Muscle of leg (tissue), 3 donors: ENCODE measurements at regions not wholly inside any gene's neighbourhood (a gene's known extent, or its start where the extent isn't known, plus 50 kb on each side); places are given as distances from the start of the nearest gene placed in this dataset.

Experiments
- DNase-seq: peaks from one replicate; pipeline ENCODE4 v3.0.0; 2013
- H3K27ac ChIP-seq: one replicate; pipeline ENCODE4 v1.5.1; 2013; ENCODE audit warnings: mild to moderate bottlenecking, low read length, control low read depth
- H3K27me3 ChIP-seq: one replicate; pipeline ENCODE4 v1.6.1; 2013; ENCODE audit warnings: low read length; ENCODE audit not compliant: control insufficient read depth, insufficient read depth
- H3K36me3 ChIP-seq: one replicate; pipeline ENCODE4 v1.6.1; 2013; ENCODE audit warnings: low read length; ENCODE audit not compliant: control insufficient read depth, insufficient read depth
- H3K4me1 ChIP-seq: one replicate; pipeline ENCODE4 v1.6.1; 2013; ENCODE audit warnings: low read length; ENCODE audit not compliant: control insufficient read depth, insufficient read depth
- H3K4me3 ChIP-seq: one replicate; pipeline ENCODE4 v1.5.1; 2013; ENCODE audit warnings: low read length, control low read depth
- H3K9me3 ChIP-seq: replicated peaks from 2 replicates; pipeline ENCODE4 v1.6.1; 2013; ENCODE audit warnings: low read depth, low read length; ENCODE audit not compliant: control insufficient read depth
- WGBS: methylation state at CpG from one replicate; pipeline ENCODE4 v1.1.5; 2013; ENCODE audit warnings: missing lambda C conversion rate; ENCODE audit not compliant: insufficient coverage; 5-methylcytosine and 5-hydroxymethylcytosine counted together

DNA sequence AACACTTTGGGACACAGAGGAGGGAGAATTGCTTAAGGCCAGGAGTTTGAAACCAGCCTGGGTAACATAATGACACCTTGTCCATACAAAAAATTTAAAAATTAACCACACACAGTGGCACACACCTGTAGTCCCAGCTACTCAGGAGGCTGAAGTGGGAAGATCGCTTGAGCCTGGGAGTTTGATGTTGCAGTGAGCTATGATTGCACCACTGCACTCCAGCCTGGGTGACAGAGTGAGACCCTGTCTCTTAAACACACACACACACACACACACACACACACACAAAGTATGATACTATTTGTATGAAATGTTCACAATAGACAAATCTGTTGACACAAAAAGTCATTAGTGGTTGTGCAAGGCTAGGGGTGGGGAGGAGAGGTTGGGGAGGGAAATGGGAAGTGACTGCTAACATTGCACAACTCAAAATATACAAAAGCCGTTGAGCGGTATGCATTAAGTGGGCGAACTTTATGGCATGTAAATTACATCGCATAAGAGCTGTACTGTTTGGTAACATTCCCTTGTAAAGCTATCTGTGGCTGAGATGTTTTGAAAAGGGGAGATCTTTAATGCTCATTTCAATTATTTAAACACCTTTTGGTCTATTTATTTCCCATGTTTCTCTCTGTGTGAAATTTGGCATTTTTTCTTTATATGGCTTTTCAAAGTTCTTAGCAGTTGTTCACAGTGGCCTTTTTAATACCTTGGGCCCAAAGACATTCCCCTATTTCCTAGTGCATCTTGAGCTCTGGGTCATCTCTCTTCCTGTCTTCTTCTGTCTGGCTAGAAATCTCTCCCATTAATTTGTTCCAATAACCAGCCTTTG, 58.9 kb upstream of the ZNF516 start:
- no CpG with 5 or more reads among the region's 5 CpGs for WGBS
- Histone ChIP-seq H3K36me3 (no peaks in the 10 kb centered on the region), H3K27ac (no peak overlapping the region)

DNA sequence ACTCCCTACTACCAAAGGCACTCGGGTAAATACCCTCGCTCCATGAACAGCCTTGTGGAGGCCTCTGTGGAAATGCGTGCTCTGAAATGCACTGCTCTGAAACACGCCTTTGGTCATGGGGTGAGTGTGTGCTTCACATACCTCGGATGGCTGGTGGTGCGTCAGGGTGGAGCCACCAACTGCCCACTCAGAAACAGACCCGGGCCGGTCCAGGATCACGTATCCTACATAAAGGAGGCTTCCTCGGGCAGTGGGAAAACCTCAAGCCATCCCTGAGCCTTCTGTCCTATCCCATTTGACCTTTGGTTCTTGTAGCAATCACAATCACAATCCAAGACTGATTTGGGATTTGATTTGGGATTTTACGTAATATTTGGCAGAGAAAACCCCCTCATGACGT, 53.5 kb upstream of the ZNF516 start:
- H3K4me3 ChIP-seq = no peak overlapping the region
- H3K27me3 ChIP-seq = no peaks in the 10 kb centered on the region
- 90% methylated on average over 7 of the region's 12 CpGs for WGBS
- no peak overlapping the region for H3K27ac ChIP-seq
- DNase-seq = no peak
- H3K9me3 ChIP-seq = no peaks in the 10 kb centered on the region
- no peaks in the 10 kb centered on the region for H3K4me1 ChIP-seq
- no peaks in the 10 kb centered on the region for H3K36me3 ChIP-seq

More for the DNA sequence above, 58.9 kb upstream of the ZNF516 start:
- Histone ChIP-seq H3K4me1 (no peaks in the 10 kb centered on the region), H3K9me3 (no peaks in the 10 kb centered on the region), H3K4me3 (no peak overlapping the region), H3K27me3 (no peaks in the 10 kb centered on the region)
- DNase-seq = peak; percentile 50

DNA sequence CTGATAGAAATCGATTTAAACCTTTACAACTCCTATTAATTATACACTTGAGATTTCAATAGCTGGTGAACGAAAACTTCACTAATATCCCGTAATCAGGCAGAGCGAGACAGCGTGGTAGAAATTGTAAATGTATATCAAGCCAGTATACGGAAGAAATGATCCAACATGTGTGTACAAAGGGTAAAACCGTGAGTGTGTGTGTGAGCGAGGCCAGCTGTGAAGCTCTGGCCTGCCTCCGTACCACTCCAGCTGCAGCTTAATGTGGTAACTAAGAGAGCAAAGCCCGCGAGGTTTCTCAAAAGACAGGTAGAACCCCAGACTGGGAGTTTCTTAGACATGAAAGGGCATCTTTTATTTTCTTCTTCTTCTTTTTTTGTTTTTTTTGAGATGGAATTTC, 52.3 kb upstream of the ZNF516 start:
- no peak overlapping the region for H3K27ac ChIP-seq
- DNase-seq = no peak
- H3K4me3 ChIP-seq = no peak overlapping the region

DNA sequence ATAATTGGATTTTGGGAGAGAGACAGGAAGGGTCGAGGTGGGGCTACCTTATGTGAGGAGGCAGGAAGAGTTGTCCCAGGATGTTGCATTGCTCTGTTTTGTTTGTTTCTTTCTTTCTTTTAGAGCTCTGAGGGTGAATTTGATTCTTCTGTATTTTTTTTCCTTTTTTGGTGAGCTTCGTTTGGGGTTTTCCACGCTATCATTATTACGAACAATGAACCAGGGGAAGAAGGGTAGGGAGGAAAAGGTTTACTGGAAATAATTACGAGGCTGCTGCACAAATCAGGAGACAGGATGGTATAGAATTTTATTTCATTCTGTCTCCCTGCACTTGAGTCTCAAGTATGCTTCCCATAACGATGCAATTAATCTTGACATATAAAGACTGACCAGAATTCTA, 51.4 kb upstream of the ZNF516 start:
- Histone ChIP-seq H3K9me3 (no peaks in the 10 kb centered on the region), H3K27me3 (no peaks in the 10 kb centered on the region), H3K4me1 (no peaks in the 10 kb centered on the region), H3K36me3 (no peaks in the 10 kb centered on the region), H3K27ac (peak overlapping the region; percentile 7), H3K4me3 (no peak overlapping the region)
- WGBS = no CpG with 5 or more reads among the region's 6 CpGs
- DNase-seq = no peak

More for the DNA sequence above, 52.3 kb upstream of the ZNF516 start:
- H3K36me3 ChIP-seq = no peaks in the 10 kb centered on the region
- no peaks in the 10 kb centered on the region for H3K9me3 ChIP-seq
- no peaks in the 10 kb centered on the region for H3K4me1 ChIP-seq
- H3K27me3 ChIP-seq = no peaks in the 10 kb centered on the region
- WGBS = 80% methylated on average over 2 of the region's 11 CpGs

DNA sequence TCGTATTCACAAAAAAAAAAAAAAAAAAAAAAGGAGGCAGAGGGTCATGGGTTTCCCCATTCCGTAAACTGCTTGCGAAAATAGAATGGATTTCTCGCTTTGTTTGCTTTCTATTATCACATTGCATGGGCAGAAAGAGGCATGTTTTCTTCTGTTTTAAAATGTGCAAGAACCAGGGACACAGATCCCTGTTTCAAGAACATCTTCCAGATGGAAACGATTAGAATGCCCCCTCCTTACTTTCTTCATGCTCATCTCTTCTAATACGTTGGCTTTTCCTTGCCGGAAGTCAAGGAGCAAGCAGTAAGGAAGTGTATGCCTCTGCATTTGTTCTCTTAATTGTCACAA, 51.0 kb upstream of the ZNF516 start:
- WGBS = no CpG with 5 or more reads among the region's 7 CpGs
- Histone ChIP-seq H3K4me3 (no peak overlapping the region), H3K36me3 (no peaks in the 10 kb centered on the region), H3K9me3 (no peaks in the 10 kb centered on the region), H3K27ac (peak overlapping the region; percentile 7), H3K4me1 (no peaks in the 10 kb centered on the region), H3K27me3 (no peaks in the 10 kb centered on the region)
- DNase-seq = peak; percentile 58

GRCh38 chr18:76545433-76546087, 50.5 kb upstream of the ZNF516 start:
- WGBS = 69% methylated on average over 11 of the region's 14 CpGs
- Histone ChIP-seq H3K9me3 (no peaks in the 10 kb centered on the region), H3K4me3 (no peak overlapping the region), H3K27ac (no peak overlapping the region), H3K4me1 (no peaks in the 10 kb centered on the region), H3K27me3 (no peaks in the 10 kb centered on the region), H3K36me3 (no peaks in the 10 kb centered on the region)
- DNase-seq = no peak

DNA sequence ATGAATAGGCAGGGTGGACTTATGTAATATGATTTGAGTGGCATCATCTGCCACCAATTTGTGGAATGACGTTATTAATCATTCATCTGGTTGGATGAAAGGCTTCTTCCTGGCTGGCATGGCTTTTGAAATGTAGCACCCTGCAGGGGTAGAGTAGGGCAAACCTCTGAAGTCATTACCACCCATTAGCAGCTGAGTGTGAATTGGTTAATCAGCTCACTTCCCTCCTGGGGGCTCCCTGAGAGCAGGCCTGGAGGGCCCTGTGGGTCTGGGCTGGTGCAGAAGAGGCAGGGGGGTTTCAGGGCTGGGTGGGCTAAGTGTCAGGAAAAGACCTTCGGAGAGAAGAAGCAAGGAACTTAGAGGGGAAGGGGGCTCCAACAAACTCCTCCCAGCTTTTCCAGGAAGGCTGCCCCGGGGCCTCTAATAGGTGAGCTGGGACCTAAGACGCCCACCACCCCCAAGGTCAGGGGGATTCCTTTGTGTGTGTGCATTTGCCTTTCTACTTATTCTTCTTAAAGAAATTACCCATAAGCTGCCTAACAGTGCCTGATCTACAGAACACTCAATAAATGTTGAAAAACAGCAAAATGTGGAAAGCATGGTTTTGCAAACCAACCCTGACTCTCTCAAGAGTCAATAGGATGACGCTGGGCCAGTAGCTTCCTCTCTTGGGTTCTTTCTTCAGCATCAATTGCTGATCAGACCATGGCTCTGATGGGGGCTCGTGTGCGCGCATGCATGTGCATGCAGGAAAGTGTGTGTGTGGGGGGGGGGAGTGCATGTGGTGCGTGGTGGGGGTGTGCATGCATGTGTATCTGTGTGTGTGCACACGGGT, 49.7 kb upstream of the ZNF516 start:
- Histone ChIP-seq H3K36me3 (no peaks in the 10 kb centered on the region), H3K9me3 (no peaks in the 10 kb centered on the region), H3K27me3 (no peaks in the 10 kb centered on the region), H3K27ac (no peak overlapping the region), H3K4me3 (no peak overlapping the region), H3K4me1 (no peaks in the 10 kb centered on the region)
- 86% methylated on average over 6 of the region's 10 CpGs for WGBS
- DNase-seq = no peak
